GM12872 (cell line): ENCODE measurements at regions not wholly inside any gene's neighbourhood (a gene's known extent, or its start where the extent isn't known, plus 50 kb on each side); places are given as distances from the start of the nearest gene placed in this dataset.

Experiments used
- TF ChIP-seq, protein P1 (sequence below): IDR thresholded peaks from 3 replicates; pipeline ENCODE4 v1.5.1; 2011; ENCODE audit warnings: low read depth, mild to moderate bottlenecking, low read length, moderate library complexity; ENCODE audit not compliant: insufficient read depth

DNA sequence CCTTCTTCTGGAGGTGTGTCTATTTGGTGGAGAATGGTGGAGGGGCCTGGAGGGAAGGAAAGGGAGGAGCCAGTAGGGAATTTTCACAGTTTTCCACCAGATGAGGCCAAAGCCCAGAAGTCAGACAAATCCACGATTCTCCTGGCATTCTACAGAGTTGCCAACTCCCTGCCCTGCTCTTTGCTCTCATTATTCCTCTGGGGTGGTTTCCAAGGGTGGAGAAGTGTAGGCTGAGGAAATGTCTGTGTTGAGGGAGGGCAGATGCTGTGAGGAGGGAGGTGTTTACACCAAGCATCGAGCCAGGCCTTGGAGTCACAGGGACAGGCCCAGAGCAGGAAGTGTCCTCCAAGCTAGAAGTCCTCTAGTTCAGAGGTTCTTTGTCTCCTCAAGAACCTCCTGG is 124.1 kb upstream of the LGALSL start:
- TF ChIP-seq, protein P1, sequence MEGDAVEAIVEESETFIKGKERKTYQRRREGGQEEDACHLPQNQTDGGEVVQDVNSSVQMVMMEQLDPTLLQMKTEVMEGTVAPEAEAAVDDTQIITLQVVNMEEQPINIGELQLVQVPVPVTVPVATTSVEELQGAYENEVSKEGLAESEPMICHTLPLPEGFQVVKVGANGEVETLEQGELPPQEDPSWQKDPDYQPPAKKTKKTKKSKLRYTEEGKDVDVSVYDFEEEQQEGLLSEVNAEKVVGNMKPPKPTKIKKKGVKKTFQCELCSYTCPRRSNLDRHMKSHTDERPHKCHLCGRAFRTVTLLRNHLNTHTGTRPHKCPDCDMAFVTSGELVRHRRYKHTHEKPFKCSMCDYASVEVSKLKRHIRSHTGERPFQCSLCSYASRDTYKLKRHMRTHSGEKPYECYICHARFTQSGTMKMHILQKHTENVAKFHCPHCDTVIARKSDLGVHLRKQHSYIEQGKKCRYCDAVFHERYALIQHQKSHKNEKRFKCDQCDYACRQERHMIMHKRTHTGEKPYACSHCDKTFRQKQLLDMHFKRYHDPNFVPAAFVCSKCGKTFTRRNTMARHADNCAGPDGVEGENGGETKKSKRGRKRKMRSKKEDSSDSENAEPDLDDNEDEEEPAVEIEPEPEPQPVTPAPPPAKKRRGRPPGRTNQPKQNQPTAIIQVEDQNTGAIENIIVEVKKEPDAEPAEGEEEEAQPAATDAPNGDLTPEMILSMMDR, result no peak

DNA sequence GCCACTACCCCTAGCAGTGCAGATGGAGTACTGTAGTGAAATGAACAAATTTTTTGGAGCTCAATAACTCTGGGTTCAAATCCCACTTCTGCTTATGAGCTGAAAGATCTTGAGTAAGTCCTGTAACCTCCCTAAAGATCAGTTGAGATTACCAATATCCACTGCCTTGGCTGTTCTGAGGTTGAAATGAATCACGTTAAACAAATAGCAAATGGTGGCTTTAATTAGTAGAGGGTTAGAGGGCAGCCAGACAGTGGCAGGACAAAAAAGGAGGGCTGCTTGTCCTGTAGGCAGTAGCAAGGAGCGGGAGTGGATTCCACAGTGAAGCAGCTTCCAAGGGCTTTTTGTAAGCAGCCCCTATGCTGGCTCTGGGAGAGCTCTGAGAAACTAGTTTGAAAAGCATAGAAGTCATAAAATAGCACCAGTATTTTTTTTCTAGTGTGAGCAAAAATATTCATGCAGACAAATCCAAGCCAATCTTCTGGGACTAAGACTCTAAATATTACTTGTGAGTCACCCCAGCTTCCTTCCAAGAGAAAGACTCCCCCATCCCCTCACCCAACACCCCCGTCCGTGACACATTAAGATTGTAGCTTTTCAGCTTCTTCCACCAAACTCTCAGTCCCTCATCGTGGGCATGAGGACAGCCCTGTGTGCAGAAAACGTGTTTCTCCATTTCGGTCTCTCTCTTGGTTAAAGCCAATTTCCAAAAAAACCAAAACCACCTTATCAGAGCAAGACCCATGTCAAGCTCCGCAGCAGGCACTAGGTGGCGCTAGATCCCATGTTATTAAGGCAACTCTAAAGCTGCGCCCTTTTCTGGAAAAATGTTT is 123.5 kb upstream of the LGALSL start:
- TF ChIP-seq, protein P1, result peak; percentile 91

DNA sequence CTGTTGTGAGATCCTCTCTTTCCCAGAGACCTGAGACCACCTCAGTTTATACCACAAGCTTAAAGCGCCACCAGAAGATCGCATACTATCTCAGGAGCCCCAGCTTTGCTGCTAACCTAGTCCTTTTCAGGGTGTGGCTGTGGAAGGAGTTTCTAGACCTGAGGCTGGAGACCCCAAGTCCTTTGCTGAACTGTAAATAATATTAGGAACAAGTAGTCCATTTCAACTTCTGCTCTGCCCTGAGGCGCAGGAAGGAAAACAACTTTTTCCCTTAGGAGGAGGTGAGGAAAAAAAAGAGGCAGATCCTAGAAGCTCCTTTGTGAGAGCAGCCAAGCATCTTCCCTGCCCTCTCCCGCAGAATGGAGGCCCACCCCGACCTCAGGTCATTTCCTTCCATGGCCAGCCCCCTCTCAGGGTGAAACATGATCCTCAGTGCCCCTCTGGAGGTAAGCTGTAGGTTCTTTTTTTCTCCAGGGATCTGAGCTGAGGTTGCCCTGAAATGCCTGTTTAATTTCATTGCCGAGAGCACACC is 122.8 kb upstream of the LGALSL start:
- TF ChIP-seq, protein P1, result no peak

DNA sequence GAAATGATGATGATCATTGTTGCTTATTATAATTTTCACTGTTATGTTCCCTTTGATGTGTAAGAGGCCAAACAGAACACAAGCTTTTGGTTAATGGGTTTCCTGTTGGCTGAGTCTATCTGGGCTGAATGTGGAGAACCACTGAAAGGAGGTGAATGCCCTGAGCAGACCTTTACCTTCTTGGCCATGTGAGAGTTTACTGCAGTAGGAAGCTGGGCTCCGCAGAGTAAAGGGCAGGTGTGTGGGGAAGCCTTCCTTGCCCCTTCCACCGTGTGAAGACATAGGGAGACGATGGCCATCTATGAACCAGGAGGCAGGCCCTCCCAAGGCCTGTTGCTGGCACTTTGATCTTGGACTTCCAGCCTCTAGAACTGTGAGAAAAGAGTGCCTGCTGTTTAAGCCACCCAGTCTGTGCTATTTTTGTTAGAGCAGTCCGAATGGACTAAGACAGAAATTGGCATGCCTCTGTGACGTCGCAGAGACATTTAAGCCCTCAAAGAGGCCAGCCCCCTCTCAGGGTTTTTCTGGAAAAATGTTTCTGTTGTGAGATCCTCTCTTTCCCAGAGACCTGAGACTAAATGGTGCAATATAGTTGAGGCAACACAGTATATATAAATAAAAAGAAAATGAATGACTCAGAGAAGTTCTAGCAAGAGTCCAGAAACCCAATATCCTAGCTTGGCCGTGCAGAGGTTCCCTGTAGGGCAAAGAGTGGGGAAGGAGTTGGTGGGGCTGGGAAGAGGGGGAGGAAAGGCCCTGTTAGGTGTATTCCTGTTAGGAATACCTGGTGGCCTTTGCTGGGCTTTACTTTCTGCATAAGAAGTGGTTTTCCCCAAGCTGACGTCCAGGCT is 121.9 kb upstream of the LGALSL start:
- TF ChIP-seq, protein P1, result no peak

DNA sequence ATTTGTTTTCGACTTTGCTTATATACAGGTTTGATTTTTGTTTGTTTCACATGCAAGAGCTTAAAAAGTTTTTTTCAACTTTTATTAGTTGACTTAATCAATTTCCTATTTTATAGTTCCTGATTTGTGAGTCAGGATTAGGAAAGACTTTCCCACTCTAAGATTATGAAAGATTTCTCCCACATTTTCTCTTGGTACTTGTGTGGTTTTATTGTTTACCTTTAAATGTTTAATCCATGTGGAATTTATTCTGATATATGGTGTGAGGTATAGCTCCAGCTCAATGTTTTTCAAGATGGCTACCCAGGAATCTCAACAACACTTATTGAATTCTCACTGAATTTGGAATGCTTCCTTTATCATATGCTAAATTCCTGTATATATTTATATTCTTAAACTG is 117.8 kb upstream of the LGALSL start:
- TF ChIP-seq, protein P1, result no peak

DNA sequence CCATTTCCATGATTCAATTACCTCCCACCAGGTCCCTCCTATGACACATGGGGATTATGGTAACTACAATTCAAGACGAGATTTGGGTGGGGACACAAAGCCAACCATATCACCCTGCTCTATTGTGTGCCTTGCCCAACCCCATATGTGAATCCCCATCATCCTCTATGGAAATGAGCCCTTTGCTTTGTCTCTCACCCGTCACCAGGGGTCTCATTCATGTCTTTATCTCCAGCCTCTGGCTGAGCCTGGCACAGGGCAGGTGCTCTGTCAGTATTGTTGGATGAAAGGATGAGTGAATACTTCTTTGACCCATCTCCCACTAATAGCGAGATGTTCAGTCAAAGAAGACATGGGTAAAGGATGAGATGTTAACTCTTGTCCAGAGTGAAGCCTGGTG is 116.6 kb upstream of the LGALSL start:
- TF ChIP-seq, protein P1, result no peak

DNA sequence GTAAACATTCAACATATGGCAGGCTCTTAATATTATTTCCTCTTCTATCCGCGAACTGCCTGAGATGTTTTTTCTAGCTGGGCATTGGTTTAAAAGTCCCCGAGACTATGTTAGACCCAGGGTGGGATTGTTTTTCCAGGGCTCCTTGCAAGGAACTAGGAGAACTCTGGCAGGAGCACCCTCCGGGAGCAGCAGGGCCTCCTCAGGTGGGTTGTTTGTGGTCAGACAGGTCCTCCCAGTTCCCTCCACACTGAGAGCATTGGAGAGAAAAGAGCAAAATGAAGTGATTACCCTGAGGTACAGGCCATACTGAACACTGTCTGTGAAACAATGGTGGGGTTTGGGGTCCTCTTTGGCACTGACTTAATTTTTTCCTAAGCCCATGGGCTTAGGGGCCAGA is 115.9 kb upstream of the LGALSL start:
- TF ChIP-seq, protein P1, result no peak
